HCT116 (cell line): ENCODE measurements at regions not wholly inside any gene's neighbourhood (a gene's known extent, or its start where the extent isn't known, plus 50 kb on each side); places are given as distances from the start of the nearest gene placed in this dataset.

Source experiments
- EZH2 ChIP-seq: fragments of 200-600 bp; sonication (generic); IDR thresholded peaks from 2 replicates; pipeline ENCODE4 v1.6.1; 2017; ENCODE audit warnings: antibody characterized with exemption, mixed run types
- FOSL1 ChIP-seq: IDR thresholded peaks from 2 replicates; pipeline ENCODE4 v1.6.1; 2012; ENCODE audit warnings: low read depth
- MAX ChIP-seq: IDR thresholded peaks from 2 replicates; pipeline ENCODE4 v1.6.1; 2012
- POLR2A ChIP-seq: IDR thresholded peaks from 2 replicates; pipeline ENCODE4 v1.7.0; 2011; ENCODE audit warnings: borderline replicate concordance; ENCODE audit not compliant: insufficient read depth, insufficient read length; ENCODE audit errors: extremely low read depth
- RAD21 ChIP-seq: IDR thresholded peaks from 2 replicates; pipeline ENCODE4 v1.6.1; 2012; ENCODE audit warnings: low read depth, mild to moderate bottlenecking
- SRF ChIP-seq: IDR thresholded peaks from 2 replicates; pipeline ENCODE4 v1.6.1; 2012; ENCODE audit warnings: low read depth
- TF ChIP-seq, protein P1 (sequence below), 3 experiments: fragments of 200-600 bp in 1 of 3; sonication (generic) in 1 of 3; IDR thresholded peaks in 2 of 3; conservative IDR thresholded peaks in 1 of 3; 2 replicates each; pipeline ENCODE4 v1.5.1; 2012 to 2017; ENCODE audit warnings: low read depth in 2 of 3, low read length in 2 of 3, antibody characterized with exemption in 1 of 3, borderline replicate concordance in 1 of 3, control low read depth in 1 of 3, mild to moderate bottlenecking in 1 of 3, mixed read lengths in 1 of 3, mixed run types in 1 of 3, moderate library complexity in 1 of 3; ENCODE audit not compliant: insufficient read depth in 1 of 3

DNA sequence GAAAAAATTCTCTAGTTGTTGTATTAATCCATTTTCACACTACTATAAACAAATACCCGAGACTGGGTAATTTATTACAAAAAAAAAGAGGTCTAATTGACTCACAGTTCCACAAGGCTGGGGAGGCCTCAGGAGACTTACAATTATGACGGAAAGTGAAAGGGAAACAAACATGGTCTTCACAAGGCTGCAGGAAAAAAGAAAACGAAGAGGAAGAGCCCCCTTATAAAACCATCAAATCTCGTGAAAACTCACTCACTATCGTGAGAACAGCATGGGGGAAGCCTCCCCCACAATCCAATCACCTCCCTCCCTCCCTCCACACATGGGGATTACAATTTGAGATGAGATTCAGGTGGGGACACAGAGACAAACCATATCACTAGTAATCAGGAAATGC is 61.7 kb upstream of the SPTBN1 start:
- TF ChIP-seq MAX = no peak
- TF ChIP-seq SRF = no peak
- no peak for TF ChIP-seq RAD21
- TF ChIP-seq, protein P1, sequence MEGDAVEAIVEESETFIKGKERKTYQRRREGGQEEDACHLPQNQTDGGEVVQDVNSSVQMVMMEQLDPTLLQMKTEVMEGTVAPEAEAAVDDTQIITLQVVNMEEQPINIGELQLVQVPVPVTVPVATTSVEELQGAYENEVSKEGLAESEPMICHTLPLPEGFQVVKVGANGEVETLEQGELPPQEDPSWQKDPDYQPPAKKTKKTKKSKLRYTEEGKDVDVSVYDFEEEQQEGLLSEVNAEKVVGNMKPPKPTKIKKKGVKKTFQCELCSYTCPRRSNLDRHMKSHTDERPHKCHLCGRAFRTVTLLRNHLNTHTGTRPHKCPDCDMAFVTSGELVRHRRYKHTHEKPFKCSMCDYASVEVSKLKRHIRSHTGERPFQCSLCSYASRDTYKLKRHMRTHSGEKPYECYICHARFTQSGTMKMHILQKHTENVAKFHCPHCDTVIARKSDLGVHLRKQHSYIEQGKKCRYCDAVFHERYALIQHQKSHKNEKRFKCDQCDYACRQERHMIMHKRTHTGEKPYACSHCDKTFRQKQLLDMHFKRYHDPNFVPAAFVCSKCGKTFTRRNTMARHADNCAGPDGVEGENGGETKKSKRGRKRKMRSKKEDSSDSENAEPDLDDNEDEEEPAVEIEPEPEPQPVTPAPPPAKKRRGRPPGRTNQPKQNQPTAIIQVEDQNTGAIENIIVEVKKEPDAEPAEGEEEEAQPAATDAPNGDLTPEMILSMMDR (IDR thresholded peaks at IDR 0.05 in 2 of 3, conservative IDR thresholded peaks at IDR 0.05 in 1 of 3; ENCODE audit: borderline replicate concordance in 1 of 3, insufficient read depth in 1 of 3, low read depth in 2 of 3, low read length in 2 of 3) = no peak
- no peak for TF ChIP-seq EZH2
- no peak for TF ChIP-seq FOSL1
- no peak for TF ChIP-seq POLR2A
